ENCODE measurements at regions not wholly inside any gene's neighbourhood (a gene's known extent, or its start where the extent isn't known, plus 50 kb on each side); places are given as distances from the start of the nearest gene placed in this dataset.

- peak in 1 of 2 experiments; percentile 2 for DNase-seq
Observed at GRCh38 chr3:44065311-44066094, 176.2 kb upstream of the TOPAZ1 start.

GRCh38 chr3:44066806-44067205, 174.9 kb upstream of the TOPAZ1 start:
- DNase-seq, result no peak

- no peak for DNase-seq
Observed at GRCh38 chr3:44067431-44067830, 174.3 kb upstream of the TOPAZ1 start.

GRCh38 chr3:44068753-44069152, 172.9 kb upstream of the TOPAZ1 start:
- no peak for DNase-seq

GRCh38 chr3:44069276-44069675, 172.4 kb upstream of the TOPAZ1 start:
- DNase-seq, result no peak

GRCh38 chr3:44070841-44071546, 170.7 kb upstream of the TOPAZ1 start:
- DNase-seq, result no peak

GRCh38 chr3:44072601-44073540, 168.8 kb upstream of the TOPAZ1 start:
- DNase-seq, result no peak

- no peak for DNase-seq
Observed at GRCh38 chr3:44074181-44074580, 167.5 kb upstream of the TOPAZ1 start.

GRCh38 chr3:44076221-44076829, 165.4 kb upstream of the TOPAZ1 start:
- peak; percentile 3 to 24 for DNase-seq

- peak; percentile 9 to 11 for DNase-seq
Observed at GRCh38 chr3:44077267-44077666, 164.4 kb upstream of the TOPAZ1 start.

GRCh38 chr3:44078863-44079262, 162.8 kb upstream of the TOPAZ1 start:
- DNase-seq, result no peak

GRCh38 chr3:44079916-44080315, 161.8 kb upstream of the TOPAZ1 start:
- no peak for DNase-seq

- DNase-seq, result no peak
Observed at GRCh38 chr3:44080474-44081072, 161.1 kb upstream of the TOPAZ1 start.

- no peak for DNase-seq
Observed at GRCh38 chr3:44090036-44090435, 151.7 kb upstream of the TOPAZ1 start.

- no peak for DNase-seq
Observed at GRCh38 chr3:44092497-44092896, 149.2 kb upstream of the TOPAZ1 start.

GRCh38 chr3:44093531-44093930, 148.2 kb upstream of the TOPAZ1 start:
- no peak for DNase-seq

GRCh38 chr3:44098656-44099415, 142.8 kb upstream of the TOPAZ1 start:
- DNase-seq, result no peak

- DNase-seq, result no peak
Observed at GRCh38 chr3:44099566-44100297, 142.0 kb upstream of the TOPAZ1 start.

GRCh38 chr3:44100298-44100695, 141.4 kb upstream of the TOPAZ1 start:
- DNase-seq, result no peak

GRCh38 chr3:44104043-44104442, 137.6 kb upstream of the TOPAZ1 start:
- DNase-seq, result no peak
